ENCODE measurements at regions not wholly inside any gene's neighbourhood (a gene's known extent, or its start where the extent isn't known, plus 50 kb on each side); places are given as distances from the start of the nearest gene placed in this dataset.
"Not testable (repeated sequence)": the region's sequence is repeated elsewhere in the genome, so short reads cannot be mapped to it uniquely, and the experiment has no call there.

DNA sequence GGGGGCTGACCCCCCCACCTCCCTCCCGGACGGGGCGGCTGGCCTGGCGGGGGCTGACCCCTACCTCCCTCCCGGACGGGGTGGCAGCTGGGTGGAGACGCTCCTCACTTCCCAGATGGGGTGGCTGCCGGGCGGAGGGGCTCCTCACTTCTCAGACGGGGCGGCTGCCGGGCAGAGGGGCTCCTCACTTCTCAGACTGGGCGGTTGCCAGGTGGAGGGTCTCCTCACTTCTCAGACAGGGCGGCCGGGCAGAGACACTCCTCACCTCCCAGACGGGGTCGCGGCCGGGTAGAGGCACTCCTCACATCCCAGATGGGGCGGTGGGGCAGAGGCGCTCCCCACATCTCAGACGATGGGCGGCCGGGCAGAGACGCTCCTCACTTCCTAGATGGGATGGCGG, 435.1 kb downstream of the RPS24 start:
- TF ChIP-seq, protein P1, sequence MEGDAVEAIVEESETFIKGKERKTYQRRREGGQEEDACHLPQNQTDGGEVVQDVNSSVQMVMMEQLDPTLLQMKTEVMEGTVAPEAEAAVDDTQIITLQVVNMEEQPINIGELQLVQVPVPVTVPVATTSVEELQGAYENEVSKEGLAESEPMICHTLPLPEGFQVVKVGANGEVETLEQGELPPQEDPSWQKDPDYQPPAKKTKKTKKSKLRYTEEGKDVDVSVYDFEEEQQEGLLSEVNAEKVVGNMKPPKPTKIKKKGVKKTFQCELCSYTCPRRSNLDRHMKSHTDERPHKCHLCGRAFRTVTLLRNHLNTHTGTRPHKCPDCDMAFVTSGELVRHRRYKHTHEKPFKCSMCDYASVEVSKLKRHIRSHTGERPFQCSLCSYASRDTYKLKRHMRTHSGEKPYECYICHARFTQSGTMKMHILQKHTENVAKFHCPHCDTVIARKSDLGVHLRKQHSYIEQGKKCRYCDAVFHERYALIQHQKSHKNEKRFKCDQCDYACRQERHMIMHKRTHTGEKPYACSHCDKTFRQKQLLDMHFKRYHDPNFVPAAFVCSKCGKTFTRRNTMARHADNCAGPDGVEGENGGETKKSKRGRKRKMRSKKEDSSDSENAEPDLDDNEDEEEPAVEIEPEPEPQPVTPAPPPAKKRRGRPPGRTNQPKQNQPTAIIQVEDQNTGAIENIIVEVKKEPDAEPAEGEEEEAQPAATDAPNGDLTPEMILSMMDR (conservative IDR thresholded peaks at IDR 0.05): not testable (repeated sequence)
- TF ChIP-seq EZH2 (IDR thresholded peaks at IDR 0.05; ENCODE audit: low read depth): not testable (repeated sequence)

Measured in PC-9 (cell line).